GM12875 (cell line): ENCODE measurements at regions not wholly inside any gene's neighbourhood (a gene's known extent, or its start where the extent isn't known, plus 50 kb on each side); places are given as distances from the start of the nearest gene placed in this dataset.

Experiments used
- H3K4me3 ChIP-seq: one replicate; pipeline ENCODE4 v1.5.1; 2011; ENCODE audit warnings: low read depth, low read length, control low read depth
- TF ChIP-seq, protein P1 (sequence below): IDR thresholded peaks from 2 replicates; pipeline ENCODE4 v1.5.1; 2011; ENCODE audit warnings: low read depth, mild to moderate bottlenecking, control low read depth, inconsistent platforms, low read length, moderate library complexity, borderline replicate concordance; ENCODE audit not compliant: insufficient read depth

- no peak overlapping the region for H3K4me3 ChIP-seq
- TF ChIP-seq, protein P1, sequence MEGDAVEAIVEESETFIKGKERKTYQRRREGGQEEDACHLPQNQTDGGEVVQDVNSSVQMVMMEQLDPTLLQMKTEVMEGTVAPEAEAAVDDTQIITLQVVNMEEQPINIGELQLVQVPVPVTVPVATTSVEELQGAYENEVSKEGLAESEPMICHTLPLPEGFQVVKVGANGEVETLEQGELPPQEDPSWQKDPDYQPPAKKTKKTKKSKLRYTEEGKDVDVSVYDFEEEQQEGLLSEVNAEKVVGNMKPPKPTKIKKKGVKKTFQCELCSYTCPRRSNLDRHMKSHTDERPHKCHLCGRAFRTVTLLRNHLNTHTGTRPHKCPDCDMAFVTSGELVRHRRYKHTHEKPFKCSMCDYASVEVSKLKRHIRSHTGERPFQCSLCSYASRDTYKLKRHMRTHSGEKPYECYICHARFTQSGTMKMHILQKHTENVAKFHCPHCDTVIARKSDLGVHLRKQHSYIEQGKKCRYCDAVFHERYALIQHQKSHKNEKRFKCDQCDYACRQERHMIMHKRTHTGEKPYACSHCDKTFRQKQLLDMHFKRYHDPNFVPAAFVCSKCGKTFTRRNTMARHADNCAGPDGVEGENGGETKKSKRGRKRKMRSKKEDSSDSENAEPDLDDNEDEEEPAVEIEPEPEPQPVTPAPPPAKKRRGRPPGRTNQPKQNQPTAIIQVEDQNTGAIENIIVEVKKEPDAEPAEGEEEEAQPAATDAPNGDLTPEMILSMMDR, result no peak
Measured at GRCh38 chr18:9008200-9008708, 94.2 kb upstream of the NDUFV2 start.

DNA sequence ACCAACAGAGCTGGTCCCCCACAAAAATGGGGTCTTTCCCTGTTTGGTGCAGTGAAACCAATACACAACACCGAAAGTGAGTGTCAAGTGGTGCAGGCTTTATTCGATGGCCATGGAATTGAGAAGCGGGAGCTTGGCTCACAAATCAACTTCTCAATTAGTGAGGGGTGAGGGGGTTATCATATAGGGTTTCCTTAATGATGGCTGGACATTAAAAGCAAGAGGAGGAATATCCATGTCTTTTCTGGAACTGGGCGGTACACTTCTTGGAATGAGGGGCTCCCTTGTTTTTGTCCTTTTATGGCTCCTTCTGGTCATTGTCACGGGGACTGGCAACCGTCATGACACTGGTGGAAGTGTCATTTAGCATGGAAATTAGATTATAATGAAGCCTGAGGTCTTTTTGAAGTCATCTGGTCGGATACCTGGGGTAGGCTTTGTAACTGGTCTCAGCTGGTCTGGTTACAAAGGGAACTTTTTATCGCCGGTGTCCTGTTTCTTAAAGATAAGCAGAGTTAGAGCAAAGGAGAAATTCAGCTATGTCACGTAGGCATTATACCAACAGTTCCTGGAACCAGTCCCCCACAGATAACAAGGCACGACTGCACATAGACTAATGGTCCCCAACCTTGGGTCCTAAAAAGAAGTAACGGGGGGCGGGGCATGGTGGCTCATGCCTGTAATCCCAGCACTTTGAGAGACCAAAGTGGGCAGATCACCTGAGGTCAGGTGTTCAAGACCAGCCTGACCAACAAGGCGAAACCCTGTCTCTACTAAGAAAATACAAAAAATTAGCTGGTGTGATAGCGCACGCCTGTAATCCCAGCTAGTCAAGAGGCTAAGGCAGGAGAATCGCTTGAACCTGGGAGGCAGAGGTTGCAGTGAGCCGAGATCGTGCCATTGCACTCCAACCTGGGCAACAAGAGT is 93.5 kb upstream of the NDUFV2 start:
- no peak overlapping the region for H3K4me3 ChIP-seq
- TF ChIP-seq, protein P1, result no peak

DNA sequence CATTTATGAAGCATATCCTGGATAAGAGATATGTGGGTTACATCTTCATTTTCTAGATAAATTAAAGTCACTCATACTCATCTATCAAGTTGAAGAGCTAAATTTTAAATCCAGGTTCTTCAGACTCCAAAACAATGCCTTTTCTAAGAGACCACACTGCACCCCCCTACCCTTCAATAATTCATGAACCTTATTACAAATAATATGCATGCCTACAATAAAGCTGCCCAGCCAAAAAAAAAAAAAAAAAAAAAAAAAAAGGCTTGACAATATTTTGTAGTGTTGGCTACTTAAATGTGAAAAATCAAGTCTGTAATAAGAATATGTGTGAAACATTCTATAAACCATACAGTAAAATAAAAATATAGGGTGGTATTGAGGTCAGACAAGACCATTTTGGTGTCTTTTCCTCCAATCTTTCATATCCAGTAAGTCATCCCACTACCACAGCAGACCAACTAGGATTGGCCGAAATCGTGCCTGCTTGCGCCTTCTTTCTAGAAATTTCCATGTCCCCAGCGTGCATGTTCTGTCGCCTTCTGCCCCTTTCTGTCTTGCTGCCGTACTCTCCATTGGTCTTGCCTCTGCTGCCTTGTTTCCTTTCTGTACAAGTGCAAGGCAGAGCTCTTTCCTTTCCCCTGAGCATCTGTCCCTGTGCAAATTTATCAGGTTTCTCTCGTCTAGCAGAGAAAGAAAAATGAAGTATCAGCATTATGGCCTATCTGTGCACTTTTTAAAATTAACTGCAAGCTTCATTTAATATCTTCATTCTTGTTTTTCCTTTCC is 92.6 kb upstream of the NDUFV2 start:
- no peak overlapping the region for H3K4me3 ChIP-seq
- TF ChIP-seq, protein P1, result no peak

- TF ChIP-seq, protein P1, result no peak
- no peak overlapping the region for H3K4me3 ChIP-seq
Measured at GRCh38 chr18:9011431-9011830, 91.1 kb upstream of the NDUFV2 start.

DNA sequence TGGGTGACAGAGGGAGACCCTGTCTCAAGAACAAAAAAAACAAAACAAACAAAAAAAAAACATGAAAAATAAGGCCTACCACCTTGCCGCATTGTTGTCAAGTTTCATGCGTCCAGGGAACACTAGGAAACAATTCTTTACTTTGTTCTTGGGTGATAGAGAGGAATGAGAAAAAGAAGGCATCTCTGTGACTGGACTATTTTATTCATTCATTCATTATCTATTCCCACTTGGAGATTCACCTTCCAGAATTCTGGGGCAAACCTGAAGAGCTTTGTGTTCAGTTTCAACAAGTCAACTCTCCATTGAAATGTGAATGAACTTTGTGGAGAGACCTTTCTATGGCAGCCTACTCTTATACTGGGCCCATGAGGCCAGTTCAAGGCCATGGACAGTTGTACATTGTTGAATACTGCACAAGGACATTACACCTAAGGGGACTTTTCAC is 88.5 kb upstream of the NDUFV2 start:
- H3K4me3 ChIP-seq, result no peak overlapping the region
- TF ChIP-seq, protein P1, result no peak

DNA sequence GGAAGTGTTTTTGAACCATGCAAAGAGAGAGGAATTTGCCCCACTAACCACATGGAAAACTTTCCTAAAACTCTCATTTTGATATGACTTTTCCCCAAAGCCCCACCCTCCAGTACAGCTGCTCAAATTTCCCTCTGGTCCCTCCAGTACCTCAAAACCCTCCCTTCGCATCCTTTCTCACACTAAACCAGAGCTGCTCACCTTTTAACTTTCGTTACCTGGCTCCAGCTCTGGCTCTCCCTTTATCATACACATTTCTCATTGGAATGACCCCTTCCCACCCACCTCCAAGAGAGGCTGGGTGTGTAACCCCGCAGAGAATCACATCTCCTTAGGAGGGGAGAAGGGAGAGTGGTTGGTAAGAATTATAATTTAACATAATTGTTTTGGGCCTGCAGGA is 86.8 kb upstream of the NDUFV2 start:
- no peak overlapping the region for H3K4me3 ChIP-seq
- TF ChIP-seq, protein P1, result no peak
